LNCaP clone FGC (cell line): ENCODE measurements at regions not wholly inside any gene's neighbourhood (a gene's known extent, or its start where the extent isn't known, plus 50 kb on each side); places are given as distances from the start of the nearest gene placed in this dataset.

Source experiments
- DNase-seq: peaks from one replicate; pipeline ENCODE4 v3.0.0-alpha.2; 2011; ENCODE audit warnings: low read depth
- H3K4me3 ChIP-seq: 2 replicates; pipeline ENCODE4 v1.5.1; 2011; ENCODE audit warnings: mild to moderate bottlenecking, low read depth, low read length, control low read depth
- CTCF ChIP-seq: IDR thresholded peaks from 2 replicates; pipeline ENCODE4 v1.5.1; 2012; ENCODE audit warnings: mild to moderate bottlenecking; ENCODE audit not compliant: control insufficient read depth, insufficient read depth; ENCODE audit errors: extremely low read depth

GRCh38 chr10:78276139-78276538, 242.5 kb downstream of the RPS24 start:
- no peak for DNase-seq
- TF ChIP-seq CTCF = no peak
- H3K4me3 ChIP-seq = no peak overlapping the region

- H3K4me3 ChIP-seq = no peak overlapping the region
- DNase-seq = no peak
Measured at GRCh38 chr10:78277314-78278057, 243.8 kb downstream of the RPS24 start.

GRCh38 chr10:78278058-78278404, 244.4 kb downstream of the RPS24 start:
- H3K4me3 ChIP-seq = no peak overlapping the region
- DNase-seq = peak; percentile 87
- TF ChIP-seq CTCF = no peak

More at GRCh38 chr10:78277314-78278057, 243.8 kb downstream of the RPS24 start:
- no peak for TF ChIP-seq CTCF

GRCh38 chr10:78279756-78280155, 246.1 kb downstream of the RPS24 start:
- DNase-seq = no peak
- no peak overlapping the region for H3K4me3 ChIP-seq
- no peak for TF ChIP-seq CTCF

- DNase-seq = no peak
- TF ChIP-seq CTCF = no peak
- H3K4me3 ChIP-seq = no peak overlapping the region
Measured at GRCh38 chr10:78280604-78281003, 246.9 kb downstream of the RPS24 start.

GRCh38 chr10:78281627-78282026, 248.0 kb downstream of the RPS24 start:
- no peak for DNase-seq

More at GRCh38 chr10:78281627-78282026, 248.0 kb downstream of the RPS24 start:
- no peak overlapping the region for H3K4me3 ChIP-seq
- TF ChIP-seq CTCF = no peak
